NCI-H187 (cell line): ENCODE measurements at regions not wholly inside any gene's neighbourhood (a gene's known extent, or its start where the extent isn't known, plus 50 kb on each side); places are given as distances from the start of the nearest gene placed in this dataset.
"Not testable (repeated sequence)": the region's sequence is repeated elsewhere in the genome, so short reads cannot be mapped to it uniquely, and the experiment has no call there.

Source experiments
- DNase-seq, 2 experiments: peaks; one replicate each; lab custom pipeline; 2025; lab: John Stamatoyannopoulos, UW

DNA sequence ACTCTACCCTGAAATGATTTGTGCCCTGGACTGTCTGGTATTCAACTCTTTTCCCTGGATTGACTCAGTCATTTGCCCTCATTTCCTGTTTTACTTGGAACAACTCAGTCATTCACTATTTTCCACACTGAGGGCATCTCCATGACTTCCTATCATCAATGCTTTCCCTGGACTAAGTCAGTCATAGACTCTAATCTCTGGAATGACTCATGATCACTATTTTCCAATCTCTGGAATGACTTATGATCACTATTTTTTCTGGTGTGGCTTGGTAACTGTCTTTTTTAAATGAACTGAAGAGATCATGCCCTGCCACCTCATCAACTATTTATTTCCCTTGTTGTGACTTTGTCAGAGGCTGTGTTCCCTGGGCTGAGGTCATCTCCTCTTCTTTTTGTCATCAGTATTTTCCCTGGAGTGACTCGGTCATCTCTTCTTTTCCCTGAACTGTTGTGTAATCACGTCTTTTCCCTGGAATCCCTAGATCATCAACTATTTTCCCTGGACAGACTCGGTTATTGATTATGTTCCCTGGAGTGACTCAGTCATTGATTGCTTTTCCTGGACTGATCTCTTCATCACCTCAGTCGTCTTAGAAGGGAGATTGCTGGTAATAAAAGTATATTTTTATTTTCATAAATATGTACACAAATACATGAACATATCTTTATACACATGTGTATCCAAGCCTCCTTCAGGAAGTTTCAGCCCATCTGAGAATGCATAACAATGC lies 327.1 kb upstream of the VCX start:
- no peak for DNase-seq

DNA sequence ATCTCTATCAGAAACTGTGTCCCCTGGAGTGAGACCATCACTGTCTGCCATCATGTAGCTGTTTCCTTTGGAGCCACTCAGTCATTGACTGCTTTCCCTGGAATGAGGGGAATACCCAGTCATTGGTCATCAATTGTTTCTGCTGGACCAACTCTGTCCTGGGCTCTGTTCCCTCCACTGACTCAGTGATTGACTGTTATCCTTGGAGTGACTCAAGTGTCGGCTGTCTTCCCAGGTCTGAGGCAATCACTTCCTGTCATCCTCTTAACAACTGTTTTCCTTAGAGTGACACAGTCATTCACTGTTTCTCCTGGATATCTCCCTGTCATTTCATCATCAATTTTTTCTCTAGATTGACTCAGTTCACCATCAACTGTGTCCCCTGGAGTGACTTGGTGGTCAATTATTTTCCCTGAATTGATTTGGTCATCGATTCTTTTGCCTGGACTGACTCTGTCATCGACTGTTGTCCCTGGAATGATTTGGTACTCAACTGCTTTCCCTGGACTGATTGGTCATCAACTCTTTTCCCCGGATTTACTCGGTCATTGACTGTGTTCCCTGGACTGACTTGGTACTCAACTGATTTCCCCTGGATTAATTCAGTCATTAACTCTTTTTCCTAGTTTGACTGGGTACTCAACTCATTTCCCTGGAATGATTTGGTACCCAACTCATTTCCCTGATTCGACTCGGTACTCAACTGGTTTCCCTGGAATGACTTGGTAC lies 327.9 kb upstream of the VCX start:
- DNase-seq: no peak

DNA sequence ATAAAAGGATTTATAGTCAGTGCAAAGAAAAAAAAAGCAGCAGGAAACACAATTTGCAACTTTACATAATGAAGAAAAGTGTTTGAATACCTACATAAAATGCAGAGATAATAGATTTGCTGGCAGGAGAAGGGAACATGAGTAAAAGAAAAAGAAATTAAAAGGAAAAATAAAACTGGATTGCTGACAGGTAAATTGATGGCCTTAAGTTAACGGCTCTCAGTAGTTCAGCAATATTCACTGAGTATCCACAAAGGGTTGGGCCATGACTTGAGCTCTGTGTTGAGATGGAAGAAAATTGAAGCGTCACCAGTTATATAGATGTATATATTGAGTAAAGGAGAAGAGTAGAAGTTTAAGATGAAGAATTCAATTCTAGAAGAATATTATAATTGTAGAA lies 330.1 kb upstream of the VCX start:
- DNase-seq: no peak

DNA sequence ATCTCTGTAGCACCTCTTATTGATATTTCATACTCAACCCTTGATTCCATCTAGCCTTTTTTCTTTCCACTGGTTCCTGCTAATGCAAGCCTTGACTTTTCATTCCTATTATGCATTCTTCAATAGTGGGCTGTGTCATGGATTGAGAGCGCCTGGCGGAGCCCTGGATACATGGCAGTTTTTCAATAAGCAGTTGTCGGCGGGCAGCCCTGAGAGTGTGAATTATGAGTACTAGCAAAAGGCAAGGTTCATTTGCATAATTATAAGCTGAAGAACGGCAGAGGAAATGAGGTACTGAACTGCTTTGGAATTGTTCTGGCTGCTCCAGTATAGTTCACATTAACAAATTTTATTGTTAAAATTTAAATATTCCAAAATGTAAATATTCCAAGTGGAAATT lies 339.7 kb upstream of the VCX start:
- DNase-seq: no peak

DNA sequence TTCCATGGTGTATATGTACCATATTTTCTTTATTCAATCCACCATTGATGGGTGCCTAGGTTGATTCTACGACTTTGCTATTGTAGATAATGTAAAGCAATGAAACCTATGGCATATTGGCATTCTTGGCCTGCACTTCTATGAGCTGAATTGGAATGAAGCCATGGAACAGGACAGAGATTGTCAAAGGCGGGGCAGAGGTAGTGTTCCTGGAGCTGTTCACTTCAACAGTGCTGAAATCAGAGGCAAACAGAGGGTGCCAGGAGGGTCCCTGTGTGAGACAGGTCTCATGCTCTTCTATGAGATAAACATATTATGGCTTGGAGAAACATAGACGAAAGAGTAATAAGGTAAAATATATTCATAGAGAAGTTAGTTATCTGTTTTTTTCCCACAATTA lies 342.6 kb upstream of the VCX start:
- no peak for DNase-seq

DNA sequence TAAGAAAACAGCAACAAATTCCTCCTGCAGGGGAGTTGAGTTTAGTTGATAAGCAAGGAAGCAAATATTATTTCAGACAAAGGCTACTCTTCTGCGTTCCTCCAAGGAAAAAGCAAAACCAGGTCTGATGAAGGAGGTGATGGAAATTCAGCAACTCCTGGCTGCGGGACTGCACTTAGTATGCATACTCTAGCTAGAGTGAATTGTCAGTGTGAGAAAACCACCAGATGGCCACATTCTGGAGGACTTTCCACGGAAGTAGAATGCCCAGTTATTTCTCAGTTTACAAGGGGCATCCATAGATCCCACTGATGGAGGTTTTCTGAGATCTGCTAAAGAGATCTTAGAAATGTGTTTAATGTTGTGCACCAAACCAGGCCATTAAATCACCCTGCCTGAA lies 338.6 kb upstream of the PUDP start:
- no peak for DNase-seq

DNA sequence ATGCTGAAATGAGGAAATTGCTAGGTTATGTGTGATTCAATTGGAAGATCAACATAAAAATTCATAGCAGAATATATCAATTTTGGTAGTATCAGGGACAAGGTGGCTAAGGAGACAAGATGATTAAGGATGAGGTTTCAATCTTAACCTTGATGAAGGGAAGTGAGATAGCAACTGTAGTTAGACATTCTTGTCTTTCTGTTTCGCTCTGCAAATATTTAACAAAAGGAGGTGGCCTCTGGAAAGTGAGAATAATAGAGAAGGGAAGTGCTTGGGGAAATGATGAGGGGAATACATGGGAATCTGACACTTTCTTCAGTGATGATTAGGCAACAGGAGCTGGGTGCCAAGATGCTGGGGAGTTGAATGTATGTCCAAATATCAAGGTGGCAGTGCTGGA lies 337.1 kb upstream of the PUDP start:
- DNase-seq: no peak

DNA sequence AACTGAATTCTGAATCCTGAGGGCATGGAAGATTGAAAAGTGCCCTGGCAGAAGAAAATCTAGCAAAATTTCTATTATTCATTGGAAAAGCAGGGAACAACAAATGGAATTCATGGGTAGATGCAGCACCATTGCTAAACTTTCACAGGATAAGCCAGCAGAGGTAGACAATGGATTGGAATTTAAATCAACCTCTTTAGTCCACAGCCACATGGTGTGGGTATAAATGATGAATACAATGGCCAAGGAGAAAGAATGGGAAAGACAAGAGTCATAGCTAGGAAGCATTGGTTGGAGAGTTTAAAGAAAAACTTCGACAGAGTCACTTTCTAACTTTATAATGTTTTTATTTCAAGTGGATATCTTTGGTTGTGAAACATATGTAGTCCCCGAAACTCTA lies 332.8 kb upstream of the PUDP start:
- no peak for DNase-seq

DNA sequence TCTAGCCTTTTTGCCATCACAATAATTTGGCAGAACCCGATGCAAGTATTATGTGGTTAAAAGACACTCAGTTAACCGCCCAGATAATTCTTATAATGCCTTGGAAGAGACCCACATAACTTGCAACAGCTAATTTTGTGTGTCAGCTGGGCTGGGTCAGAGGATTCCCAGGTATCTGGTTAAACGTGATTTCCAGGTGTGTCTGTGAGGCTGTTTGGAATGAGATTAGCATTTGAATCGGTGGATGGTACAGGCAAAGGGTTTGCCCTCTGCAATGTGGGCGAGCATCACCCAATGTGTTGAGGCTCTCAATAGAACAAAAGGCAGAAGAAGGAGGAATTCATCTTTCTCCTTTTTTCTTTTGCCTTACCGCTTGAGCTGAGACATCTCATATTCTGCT lies 314.2 kb upstream of the PUDP start:
- no peak for DNase-seq

DNA sequence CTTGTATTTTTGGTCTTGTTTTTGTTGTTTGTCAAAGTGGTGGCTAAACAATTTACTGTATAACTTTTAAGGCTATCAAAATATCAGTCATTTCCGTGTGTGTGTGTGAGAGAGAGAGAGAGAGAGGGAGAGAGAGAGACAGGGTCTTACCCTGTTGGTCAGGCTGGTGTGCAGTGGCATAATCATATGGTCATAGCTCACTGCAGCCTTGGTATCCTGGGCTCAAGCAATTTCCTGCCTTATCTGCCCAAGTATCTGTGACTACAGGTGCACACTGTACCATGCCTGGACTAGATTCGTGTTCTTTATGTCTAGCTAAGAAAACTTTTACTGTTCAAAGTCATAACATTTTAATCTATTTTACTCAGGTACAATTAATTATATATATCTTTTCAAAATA lies 313.1 kb upstream of the PUDP start:
- not testable (repeated sequence) for DNase-seq

DNA sequence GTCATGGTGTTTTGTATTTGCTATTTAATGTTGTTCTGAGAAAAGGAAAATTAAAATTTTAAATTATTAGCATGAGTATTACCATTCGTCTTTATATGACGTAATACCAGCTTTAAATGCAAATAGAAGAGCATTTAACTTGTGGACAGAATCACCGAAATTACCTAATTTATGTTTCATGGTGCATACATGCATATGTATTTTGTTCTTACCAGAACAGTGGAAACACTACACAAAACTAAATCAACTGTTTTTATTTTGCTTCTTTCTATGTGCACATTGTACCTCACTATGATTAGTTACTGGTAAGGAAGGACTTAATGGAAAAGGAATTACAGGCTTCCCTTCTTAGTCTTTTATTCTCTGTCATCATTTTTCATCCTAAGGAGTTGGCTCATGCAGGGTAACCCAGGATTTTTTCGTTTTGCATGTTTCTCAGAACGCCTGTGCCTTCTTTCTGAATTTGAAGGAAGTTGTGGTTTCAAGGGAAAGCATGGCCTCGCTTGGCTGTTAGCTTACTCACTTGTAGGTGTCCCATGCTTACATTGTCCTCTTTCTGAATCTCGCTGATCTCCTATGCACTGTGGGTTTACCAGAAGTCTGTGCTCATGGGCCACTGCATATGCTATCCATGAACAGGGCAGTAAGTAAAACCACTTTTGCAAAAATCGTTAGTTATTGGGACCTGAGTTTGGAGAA lies 300.0 kb upstream of the PUDP start:
- DNase-seq: no peak

DNA sequence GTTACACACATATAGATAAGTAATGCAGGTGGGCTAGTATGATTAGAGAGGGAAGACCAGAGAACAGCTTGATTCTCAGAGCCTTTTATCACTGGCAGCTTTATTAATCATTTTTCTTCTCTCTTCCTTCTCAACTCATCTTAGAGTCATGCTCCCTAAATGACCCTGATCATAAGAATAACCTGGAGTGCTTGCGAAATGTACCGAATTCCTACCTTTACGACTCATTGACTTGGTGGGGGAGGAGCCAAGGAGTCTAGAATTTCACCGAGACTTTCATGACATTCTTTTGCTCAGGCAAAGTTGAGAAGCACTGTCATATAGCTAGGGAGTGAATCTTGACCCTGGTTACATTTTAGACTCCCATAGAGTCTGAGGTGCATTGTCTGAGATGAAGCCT lies 298.9 kb upstream of the PUDP start:
- no peak for DNase-seq

DNA sequence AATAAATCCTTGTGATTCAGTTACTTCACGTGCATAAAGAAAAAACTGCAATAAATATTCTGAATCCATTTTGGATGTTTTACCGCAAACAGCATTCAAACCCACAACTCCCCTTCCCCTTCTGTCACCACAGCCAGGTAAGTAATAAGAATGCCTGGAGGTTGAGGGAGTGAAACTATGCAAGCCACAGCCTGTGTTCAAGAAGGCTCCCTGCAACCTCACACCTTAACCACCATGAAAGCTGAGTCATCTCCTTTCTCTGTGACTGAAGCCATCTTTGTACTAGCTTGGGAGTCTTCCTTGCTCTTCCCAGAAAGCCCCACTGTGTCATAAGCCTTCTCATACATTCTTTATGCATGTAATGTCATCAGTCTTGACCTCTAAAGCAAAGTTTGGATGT lies 297.0 kb upstream of the PUDP start:
- DNase-seq: no peak

DNA sequence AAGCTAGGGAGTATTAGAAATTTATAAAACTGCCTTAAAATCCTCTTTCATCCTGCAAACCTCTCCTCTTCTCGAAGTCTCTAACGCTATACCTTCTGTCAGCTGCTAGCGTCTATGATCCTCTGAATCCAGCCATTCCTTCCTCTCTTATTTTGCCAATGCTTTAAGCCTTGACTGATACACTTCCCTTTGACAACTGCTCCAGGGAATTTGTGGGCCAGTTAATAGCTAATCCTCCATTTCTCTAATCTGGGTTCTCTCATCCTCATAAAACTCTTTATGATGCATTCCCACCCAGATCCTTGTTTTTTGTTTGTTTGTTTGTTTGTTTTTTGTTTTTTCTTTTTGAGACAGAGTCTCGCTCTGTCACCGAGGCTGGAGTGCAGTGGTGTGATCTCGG lies 293.6 kb upstream of the PUDP start:
- DNase-seq: no peak

DNA sequence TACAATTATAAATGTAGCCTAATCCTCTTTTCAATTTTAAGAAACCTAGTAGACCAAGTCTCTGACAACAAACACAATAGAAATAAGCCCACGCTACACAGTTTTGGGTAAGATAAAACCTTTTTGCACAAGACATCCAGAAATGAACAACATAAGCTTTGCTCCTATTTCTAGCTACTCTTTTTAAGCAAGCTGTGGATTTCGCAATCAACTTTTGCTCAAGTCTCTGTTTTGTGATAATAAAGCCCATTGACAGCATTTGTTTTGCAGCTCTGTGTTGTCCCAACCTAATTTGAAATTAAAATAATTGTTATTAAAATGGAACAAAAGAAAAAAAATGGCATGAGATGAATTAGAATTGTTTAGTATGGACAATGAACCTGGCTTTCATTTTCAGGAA lies 287.9 kb upstream of the PUDP start:
- no peak for DNase-seq

DNA sequence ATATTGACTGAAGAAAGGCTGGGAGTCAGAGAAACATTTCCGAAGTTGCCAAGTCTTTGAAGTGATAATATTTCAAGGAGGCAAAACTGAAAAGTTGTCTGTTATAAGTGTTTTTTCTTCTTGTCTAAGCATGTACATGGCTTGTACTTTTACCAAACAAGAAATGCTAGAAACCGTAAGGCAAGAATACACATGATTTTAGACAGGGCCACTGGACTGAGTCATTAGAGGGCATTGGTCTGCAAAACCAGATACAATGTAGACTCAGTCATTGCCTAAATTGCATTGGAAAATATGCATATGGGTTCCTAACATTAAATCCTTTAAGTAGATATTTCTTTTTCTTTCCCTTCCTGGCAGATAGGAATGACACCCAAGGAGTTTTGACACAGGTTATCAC lies 284.9 kb upstream of the PUDP start:
- DNase-seq: no peak

DNA sequence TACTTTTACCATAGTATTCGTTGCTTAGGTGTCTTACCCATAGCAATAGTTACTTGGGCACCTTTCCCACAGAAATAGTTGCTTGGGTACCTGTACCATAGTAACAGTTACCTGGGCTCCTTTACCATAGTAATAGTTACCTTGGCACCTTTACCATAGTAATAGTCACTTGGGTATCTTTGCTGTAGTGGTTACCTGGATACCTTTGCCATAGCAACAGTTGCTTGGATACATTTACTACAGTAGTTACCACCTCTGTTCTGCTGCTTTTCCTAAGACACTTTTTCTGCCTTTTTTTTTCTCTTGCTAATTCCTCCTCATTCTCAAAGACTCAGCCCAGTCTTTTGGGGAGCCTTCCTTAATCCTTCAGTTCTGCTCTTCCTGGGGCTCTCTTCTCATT lies 272.8 kb upstream of the PUDP start:
- no peak for DNase-seq

DNA sequence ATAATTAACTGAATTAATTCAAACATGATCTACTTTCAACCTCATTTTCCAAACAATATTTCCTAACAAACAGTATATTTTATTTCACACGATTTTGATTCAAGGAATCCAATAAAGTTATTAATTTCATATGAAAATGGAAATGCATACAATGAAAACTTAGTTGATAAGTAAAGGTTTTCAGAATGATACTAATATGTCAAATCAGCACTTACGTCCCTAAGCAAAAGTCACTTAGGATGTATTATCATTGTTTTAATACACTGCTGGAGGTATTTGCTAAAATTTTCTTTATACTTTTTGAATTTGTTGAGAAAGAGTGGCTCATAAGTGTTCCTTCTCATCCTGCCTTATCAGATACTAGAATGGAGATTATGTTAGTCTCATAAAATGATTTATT lies 266.8 kb upstream of the PUDP start:
- DNase-seq: no peak

DNA sequence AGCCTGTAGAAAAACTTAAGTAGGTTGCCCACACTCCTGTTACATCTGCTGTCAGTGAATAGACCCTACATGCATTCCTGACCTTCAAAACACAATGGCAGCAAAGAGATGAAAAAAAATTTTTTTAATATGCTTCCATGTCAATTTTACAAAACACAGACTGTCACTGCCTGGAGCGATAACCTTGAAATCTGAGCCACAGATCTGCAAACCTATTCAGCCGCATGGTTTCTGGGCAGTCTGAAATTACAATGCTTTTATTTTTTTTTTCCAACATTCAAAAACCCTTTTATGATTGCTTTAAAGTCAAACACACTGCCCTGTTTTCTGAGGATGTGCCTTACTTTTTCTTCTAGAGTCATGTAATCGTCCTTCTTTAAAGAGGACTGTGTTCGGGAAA lies 264.9 kb upstream of the PUDP start:
- no peak for DNase-seq

DNA sequence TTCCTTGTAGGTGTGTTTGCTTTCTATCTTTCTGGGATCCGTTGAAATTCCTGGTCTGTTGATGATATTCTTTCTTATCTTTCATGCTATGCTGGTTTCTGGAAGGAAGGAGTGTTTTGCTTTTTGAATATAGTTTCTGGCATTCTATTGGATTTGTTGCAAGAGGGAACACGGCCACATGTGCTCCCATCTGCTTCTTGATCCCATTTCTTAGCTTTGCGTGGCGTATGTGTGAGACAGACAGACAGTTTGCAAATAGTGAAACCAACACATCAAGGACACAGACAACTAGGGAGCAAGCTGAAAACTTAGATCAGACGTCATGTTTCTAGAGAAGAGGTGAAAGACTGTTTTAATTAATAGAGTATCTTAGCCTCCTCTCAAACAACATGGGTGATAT lies 261.9 kb upstream of the PUDP start:
- no peak for DNase-seq

DNA sequence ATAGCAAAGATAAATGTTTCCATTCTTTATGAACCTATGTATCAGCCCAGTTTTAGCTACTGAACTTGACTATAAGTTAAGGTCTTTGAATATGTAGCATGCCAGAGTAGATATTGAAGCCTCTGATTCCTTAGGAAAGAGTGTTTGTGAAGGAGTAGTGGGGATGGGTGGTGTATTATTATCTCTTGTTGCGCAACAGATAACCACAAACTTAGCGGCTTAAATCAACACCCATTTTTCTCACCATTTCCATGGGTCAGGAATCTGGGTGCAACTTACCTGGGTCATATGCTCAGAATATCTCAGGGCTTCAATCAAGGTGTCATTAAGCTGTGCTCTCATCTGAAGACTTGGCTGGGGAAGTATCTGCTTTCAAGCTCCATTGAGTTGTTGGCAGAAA lies 251.4 kb upstream of the PUDP start:
- no peak for DNase-seq

DNA sequence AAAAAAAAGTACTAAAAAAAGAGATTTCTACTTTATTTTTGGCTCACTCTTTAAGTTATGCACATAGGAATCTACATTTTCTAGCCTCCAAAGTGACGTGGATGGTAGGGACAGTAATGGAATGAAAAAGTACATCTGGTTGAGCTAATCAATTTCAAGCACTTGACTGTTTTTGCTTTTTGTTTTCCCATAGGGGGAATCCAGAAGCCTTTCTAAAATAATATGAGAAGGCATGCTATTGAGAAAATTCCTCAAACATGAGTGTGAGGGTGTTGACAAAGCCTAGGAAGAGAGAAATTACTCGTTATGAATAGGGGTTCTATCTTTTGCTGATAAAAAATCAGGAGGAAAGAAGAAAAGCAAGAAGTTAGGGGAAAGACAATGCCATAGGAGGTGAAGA lies 242.5 kb upstream of the PUDP start:
- DNase-seq: no peak

DNA sequence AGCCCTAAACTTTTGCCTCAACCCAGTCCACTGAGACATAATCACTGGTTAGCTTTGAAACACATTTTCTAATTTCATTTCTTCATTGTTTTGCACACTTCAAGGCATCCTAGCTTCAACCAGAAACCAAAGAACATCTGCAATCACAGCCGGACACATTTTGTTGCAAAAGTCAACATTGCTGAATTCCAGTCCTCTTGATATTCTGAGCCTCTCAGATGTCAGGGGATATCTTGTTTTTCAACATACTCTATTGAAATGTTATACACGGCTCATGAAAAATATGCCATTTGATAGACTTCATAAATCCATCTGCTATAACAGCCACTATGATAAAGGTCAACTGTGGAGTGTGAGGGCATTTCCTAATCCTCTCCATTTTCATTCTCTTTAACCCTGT lies 241.6 kb upstream of the PUDP start:
- no peak for DNase-seq
